GM12891 (cell line): ENCODE measurements at regions not wholly inside any gene's neighbourhood (a gene's known extent, or its start where the extent isn't known, plus 50 kb on each side); places are given as distances from the start of the nearest gene placed in this dataset.

Source experiments
- POLR2A ChIP-seq: IDR thresholded peaks from 2 replicates; pipeline ENCODE4 v1.6.1; 2011; ENCODE audit warnings: low read depth, low read length, control low read depth
- POLR2AphosphoS5 ChIP-seq: IDR thresholded peaks from 2 replicates; pipeline ENCODE4 v1.6.1; 2011; ENCODE audit warnings: low read depth, low read length, control low read depth
- SPI1 ChIP-seq: IDR thresholded peaks from 2 replicates; pipeline ENCODE4 v1.6.1; 2011; ENCODE audit warnings: low read depth, low read length, control low read depth
- TAF1 ChIP-seq: IDR thresholded peaks from 2 replicates; pipeline ENCODE4 v1.6.1; 2011; ENCODE audit warnings: low read depth, low read length, control low read depth

- TF ChIP-seq POLR2AphosphoS5, result no peak
- TF ChIP-seq POLR2A, result no peak
- TF ChIP-seq TAF1, result no peak
- TF ChIP-seq SPI1, result no peak
These were observed 230.6 kb downstream of the REEP3 start for GRCh38 chr10:63751836-63752235.
